Nucleus accumbens (tissue), 56 donors: ENCODE measurements at regions not wholly inside any gene's neighbourhood (a gene's known extent, or its start where the extent isn't known, plus 50 kb on each side); places are given as distances from the start of the nearest gene placed in this dataset.
"Not testable (repeated sequence)": the region's sequence is repeated elsewhere in the genome, so short reads cannot be mapped to it uniquely, and the experiment has no call there.

Source experiments
- DNase-seq, 56 donors: peaks; one replicate each; lab custom pipeline; 2025; lab: John Stamatoyannopoulos, UW

DNA sequence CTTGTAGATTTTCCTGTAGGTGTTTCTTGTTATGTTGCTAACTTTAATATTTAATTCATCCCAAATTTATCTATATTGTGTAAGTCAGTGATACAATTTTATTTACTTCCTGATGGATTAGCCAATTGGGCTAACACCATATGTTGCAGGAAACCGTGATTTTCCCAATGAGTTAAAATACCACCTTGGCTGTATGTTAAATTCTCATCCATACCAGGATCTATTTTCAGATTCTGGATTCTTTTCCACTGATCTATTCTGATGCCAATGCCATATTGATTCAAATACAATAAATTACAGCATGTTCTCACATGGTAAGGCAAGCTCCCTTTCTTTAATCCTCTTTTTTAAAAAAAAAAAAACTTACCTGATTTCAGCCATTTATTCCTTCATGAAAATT is 85.8 kb upstream of the DNAJC10 start:
- DNase-seq, result no peak

GRCh38 chr2:182631299-182631698 is 84.8 kb upstream of the DNAJC10 start:
- no peak for DNase-seq

DNA sequence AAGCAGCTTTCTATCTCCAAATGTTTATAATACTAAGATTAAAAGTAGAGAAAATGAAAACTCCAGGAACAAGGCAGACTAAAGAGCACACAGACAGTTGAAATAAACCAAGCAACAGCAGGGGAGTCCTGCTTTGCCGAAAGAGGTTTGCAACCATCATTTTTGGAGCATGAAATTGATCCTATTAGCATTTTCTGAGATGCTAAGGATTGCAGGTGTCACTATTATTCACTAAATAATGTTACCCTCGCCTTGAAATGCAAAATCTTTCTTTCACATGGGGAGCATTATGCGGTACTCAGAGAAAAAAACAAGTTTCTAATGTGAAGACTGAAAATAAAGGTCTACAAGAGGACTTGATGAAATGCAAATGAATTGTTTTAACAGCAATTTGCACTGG is 81.7 kb upstream of the DNAJC10 start:
- no peak for DNase-seq

DNA sequence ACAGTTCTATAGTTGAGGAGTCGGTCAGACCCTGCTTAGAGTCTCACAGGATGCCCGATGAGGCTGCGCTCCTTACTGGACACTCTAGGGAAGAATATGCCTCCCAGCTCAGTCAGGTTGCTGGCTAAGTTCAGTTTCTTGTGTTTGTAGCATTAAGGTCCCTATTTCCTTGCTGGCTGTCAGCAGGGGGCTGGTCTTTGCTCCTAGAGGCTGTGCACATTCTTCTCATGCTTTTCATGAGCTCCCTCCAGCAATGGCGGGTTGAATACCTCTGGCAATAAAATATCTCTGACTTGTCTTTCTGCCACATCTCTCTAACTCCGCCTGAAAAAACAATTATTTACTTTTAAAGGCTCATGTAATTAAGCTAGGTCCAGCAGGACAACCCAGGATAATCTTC is 79.4 kb upstream of the DNAJC10 start:
- DNase-seq, result no peak

- no peak for DNase-seq
These were observed 77.4 kb upstream of the DNAJC10 start for GRCh38 chr2:182638667-182639066.

GRCh38 chr2:182639971-182640370 is 76.1 kb upstream of the DNAJC10 start:
- DNase-seq, result no peak

DNA sequence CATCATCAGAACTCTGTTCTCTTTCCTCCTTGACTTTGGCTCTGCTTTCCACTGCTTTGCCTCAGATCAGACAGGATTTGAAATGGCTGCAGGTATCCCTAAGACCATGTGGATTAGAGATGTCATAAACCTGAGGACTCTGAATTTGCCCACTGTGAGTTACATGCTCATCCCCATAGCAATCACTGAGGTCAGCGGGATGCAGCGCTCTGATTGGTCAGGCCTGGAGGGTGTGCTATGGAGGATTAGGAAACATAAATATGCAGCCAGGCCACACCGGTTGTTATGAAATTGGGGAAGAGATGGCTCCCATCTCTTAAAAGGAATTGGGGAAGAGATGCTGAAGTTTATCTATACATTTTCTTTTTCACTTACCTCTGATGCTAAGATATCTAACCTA is 73.7 kb upstream of the DNAJC10 start:
- DNase-seq, result peak in 25 of 56 donors; percentile 1 to 59 (median 13)

DNA sequence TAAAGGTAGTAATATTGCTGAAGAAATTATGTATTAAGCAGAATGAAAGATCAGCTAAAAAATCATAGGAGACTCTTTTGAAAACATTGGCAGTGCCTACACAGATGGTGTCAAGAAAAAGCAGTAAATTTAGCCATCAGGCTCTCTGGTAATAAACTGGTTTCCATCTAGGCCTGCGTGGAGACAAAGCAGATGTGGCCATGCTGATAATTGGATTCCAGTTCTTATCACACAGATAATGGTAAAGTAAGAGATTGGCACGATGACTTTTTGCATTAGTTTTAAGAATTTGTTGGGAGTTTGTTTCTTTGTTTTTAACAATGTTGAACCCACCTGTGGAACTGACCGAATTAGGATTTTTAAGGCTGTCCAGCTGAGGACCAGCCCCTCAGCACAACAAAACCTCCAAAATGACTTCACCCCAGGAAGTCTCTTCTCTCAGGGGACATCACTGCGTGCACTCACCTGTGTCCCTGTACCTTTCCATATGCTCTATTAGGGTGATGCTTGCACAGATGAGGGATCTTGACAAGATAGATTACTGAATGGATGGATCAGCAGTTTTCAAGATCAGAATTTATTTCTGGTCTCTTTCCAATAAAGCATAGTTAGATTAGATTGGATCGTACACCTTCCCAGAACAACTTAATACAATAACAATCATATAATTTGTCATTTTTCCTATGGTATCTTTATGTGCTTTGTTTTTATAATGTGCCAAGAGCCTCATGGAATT is 69.1 kb upstream of the DNAJC10 start:
- no peak for DNase-seq

- DNase-seq, result no peak
These were observed 68.6 kb upstream of the DNAJC10 start for GRCh38 chr2:182647499-182647787.

DNA sequence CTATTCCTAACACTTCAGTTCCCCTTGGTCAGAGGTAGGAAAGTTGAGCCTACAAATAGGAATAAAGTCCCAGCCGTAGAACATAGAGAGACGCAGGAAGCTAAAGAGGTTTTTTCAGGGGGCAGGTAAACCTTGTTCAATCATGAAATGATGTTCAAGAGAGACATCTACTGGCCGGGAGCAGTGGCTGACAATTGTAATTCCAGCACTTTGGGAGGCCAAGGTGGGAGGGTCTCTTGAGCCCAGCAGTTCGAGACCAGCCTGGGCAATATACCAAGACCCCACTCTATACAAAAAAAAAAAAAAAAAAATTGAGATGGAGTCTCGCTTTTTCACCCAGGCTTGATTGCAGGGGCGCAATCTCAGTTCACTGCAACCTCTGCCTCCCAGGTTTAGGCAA is 66.7 kb upstream of the DNAJC10 start:
- DNase-seq, result peak in 3 of 56 donors; percentile 5 to 31 (median 8)

- no peak for DNase-seq
These were observed 65.4 kb upstream of the DNAJC10 start for GRCh38 chr2:182650704-182651103.

- no peak for DNase-seq
These were observed 63.7 kb upstream of the DNAJC10 start for GRCh38 chr2:182652326-182652725.

DNA sequence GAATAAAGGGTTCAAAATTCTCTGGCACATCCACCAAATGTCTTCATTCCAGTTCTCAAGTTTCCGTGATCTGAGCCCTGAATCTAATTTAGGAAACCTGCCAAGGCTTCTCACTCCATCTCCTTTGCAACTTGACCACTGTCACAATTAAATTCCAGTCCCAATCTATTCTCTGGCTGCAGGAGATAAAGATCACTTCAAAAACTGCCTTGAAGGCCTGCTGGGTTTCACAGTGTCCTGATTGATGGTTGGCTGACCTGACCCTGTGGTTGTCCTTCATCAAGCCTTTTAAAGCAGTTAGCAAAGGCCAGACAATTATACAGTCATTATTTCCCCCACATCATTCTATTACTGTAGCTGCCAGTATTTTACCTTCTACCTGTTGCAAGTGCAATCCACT is 60.3 kb upstream of the DNAJC10 start:
- DNase-seq, result no peak

- no peak for DNase-seq
These were observed 51.8 kb upstream of the DNAJC10 start for GRCh38 chr2:182664212-182664611.

- DNase-seq, result not testable (repeated sequence)
These were observed 50.6 kb upstream of the DNAJC10 start for GRCh38 chr2:182665500-182665899.
